Mucosa of rectum (tissue), 2 donors: ENCODE measurements at regions not wholly inside any gene's neighbourhood (a gene's known extent, or its start where the extent isn't known, plus 50 kb on each side); places are given as distances from the start of the nearest gene placed in this dataset.

Experiments
- H3K27ac ChIP-seq, 2 donors: one replicate each; pipeline ENCODE4 v1.7.0; 2013; ENCODE audit warnings: inconsistent platforms in 2 of 2, low read depth in 2 of 2, low read length in 2 of 2
- H3K27me3 ChIP-seq, 2 donors: one replicate each; pipeline ENCODE4 v1.7.0; 2013; ENCODE audit warnings: low read length in 2 of 2; ENCODE audit not compliant: control insufficient read depth in 2 of 2, insufficient read depth in 2 of 2
- H3K36me3 ChIP-seq, 2 donors: one replicate each; pipeline ENCODE4 v1.7.0; 2013; ENCODE audit warnings: low read length in 2 of 2; ENCODE audit not compliant: control insufficient read depth in 2 of 2, insufficient read depth in 2 of 2
- H3K4me1 ChIP-seq, 2 donors: one replicate each; pipeline ENCODE4 v1.7.0; 2013; ENCODE audit warnings: low read length in 2 of 2, mild to moderate bottlenecking in 1 of 2; ENCODE audit not compliant: control insufficient read depth in 2 of 2, insufficient read depth in 2 of 2
- H3K4me3 ChIP-seq, 2 donors: one replicate each; pipeline ENCODE4 v1.7.0; 2013; ENCODE audit warnings: low read length in 2 of 2
- H3K9ac ChIP-seq, 2 donors: one replicate each; pipeline ENCODE4 v1.7.0; 2013; ENCODE audit warnings: low read length in 2 of 2, low read depth in 1 of 2, mild to moderate bottlenecking in 1 of 2
- H3K9me3 ChIP-seq, 2 donors: one replicate each; pipeline ENCODE4 v1.7.0; 2013; ENCODE audit warnings: low read length in 2 of 2; ENCODE audit not compliant: control insufficient read depth in 2 of 2
- donor health status: healthy.
- donor health status: Normal muscosa, but diverticular disease.

DNA sequence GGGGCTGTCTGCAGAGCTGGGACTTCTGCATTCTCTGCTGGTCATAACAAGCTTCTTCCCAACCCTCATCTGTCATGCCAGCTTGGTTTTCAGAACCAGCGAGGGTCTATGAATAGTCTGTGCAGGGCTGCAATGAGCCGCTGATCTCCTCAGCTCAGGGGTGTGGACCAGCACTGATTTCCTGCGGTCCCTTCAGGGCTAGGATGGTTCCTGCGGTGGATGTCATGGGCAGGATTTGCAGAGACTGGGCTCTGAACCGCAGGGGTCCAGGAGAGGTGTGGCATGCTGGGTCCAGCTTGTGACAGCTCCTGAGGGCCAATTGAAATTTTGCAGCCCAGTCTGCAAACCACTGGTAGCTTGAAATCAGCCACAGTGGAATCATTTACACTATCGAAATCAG lies 188.2 kb upstream of the AGAP1 start:
- Histone ChIP-seq H3K4me1 (no peaks in the 10 kb centered on the region), H3K9me3 (no peaks in the 10 kb centered on the region), H3K9ac (no peak overlapping the region), H3K27me3 (peaks cover 0 to 3% of the 10 kb centered on the region in 2 donors), H3K4me3 (no peak overlapping the region), H3K36me3 (no peaks in the 10 kb centered on the region), H3K27ac (no peak overlapping the region)

DNA sequence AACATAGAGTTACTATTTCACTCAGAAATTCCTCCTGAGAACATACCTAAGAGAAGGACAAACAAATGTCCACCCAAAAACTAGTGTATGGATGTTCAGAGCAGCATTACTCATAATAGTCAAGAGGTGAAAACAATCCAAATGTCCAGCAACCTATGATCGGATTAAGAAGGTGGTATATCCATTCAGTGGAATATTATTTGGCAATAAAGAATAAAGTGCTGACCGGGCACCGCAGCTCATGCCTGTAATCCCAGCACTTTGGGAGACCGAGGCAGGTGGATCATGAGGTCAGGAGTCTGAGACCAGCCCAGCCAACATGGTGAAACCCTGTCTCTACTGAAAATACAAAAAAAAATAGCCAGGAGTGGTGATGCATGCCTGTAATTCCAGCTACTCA lies 182.8 kb upstream of the AGAP1 start:
- Histone ChIP-seq H3K9me3 (peaks cover 0 to 2% of the 10 kb centered on the region in 2 donors), H3K36me3 (no peaks in the 10 kb centered on the region), H3K27ac (no peak overlapping the region), H3K27me3 (no peaks in the 10 kb centered on the region), H3K4me1 (peaks cover 0 to 6% of the 10 kb centered on the region in 2 donors), H3K9ac (no peak overlapping the region), H3K4me3 (no peak overlapping the region)

DNA sequence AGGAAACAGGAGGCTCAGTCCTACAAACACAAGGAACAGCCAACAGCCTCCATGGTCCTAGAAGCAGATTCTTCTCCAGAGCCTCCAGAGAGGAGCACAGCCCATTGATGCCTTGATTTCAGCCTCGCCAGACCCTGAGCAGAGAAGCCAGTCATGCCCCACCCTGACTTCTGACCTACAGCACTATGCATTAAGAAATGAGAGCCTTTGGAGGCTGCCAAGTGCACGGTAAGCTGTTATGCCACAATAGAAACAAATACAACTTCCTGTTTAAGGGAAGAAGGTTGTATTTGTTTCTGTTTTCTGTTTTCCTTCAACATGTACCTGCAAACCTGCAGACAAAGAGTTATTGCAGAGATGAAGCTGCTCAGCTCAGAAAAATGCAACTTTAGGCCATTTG lies 181.3 kb upstream of the AGAP1 start:
- no peaks in the 10 kb centered on the region for H3K36me3 ChIP-seq
- peaks cover 0 to 6% of the 10 kb centered on the region in 2 donors for H3K4me1 ChIP-seq
- peaks cover 0 to 2% of the 10 kb centered on the region in 2 donors for H3K9me3 ChIP-seq
- no peak overlapping the region for H3K27ac ChIP-seq
- no peak overlapping the region for H3K9ac ChIP-seq
- H3K27me3 ChIP-seq: no peaks in the 10 kb centered on the region
- H3K4me3 ChIP-seq: no peak overlapping the region

DNA sequence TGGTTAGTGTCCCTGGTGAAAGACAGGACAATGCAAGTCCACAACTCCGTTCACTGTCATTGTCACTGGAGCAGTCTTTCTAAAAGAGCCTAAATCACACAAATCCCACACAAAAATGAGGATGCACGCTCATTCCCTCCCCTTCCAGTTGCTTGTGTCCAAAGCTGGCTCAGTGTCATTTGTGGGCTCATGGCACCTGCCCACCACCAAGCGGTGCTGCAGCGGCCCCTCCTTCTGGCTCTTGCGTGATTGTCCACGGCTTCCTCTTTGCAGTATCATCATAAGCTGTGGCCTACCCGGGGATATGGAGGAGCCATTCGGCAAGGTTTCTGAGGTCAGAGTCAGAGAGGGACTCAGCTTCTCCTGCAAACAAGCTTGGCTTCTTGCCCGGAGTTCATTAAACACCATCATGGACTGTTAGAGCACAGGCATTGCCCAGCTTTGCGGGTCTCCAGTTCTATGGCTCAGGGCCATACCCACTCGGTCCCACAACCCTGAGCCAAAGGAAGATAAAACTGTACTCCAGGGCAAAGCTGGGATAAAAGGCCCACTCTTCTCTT lies 179.4 kb upstream of the AGAP1 start:
- Histone ChIP-seq H3K27me3 (no peaks in the 10 kb centered on the region), H3K9ac (no peak overlapping the region), H3K9me3 (peaks cover 0 to 2% of the 10 kb centered on the region in 2 donors), H3K27ac (no peak overlapping the region), H3K36me3 (no peaks in the 10 kb centered on the region), H3K4me1 (peaks cover 0 to 6% of the 10 kb centered on the region in 2 donors), H3K4me3 (no peak overlapping the region)

DNA sequence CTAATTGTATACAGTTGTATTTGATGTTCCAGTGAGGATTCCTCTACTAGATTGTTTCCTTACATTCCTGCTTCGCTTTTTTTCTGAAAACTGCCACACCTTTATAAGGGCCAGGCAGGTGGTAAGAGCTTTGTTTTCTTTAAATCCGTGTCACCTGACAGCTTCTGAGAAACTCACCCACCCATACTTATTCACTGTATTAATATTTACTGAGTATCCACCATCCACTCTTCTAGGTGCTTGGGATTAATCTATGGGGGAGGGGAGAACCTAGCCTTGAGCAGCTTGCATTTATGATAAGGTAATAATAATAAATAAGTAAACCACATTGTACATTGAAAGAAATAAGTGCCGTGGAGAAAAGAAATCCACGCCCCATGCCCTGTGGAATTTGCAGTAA lies 174.7 kb upstream of the AGAP1 start:
- H3K4me3 ChIP-seq: no peak overlapping the region
- no peaks in the 10 kb centered on the region for H3K4me1 ChIP-seq
- H3K9me3 ChIP-seq: no peaks in the 10 kb centered on the region
- H3K27me3 ChIP-seq: peaks cover 0 to 2% of the 10 kb centered on the region in 2 donors
- no peaks in the 10 kb centered on the region for H3K36me3 ChIP-seq
- no peak overlapping the region for H3K27ac ChIP-seq
- no peak overlapping the region for H3K9ac ChIP-seq

DNA sequence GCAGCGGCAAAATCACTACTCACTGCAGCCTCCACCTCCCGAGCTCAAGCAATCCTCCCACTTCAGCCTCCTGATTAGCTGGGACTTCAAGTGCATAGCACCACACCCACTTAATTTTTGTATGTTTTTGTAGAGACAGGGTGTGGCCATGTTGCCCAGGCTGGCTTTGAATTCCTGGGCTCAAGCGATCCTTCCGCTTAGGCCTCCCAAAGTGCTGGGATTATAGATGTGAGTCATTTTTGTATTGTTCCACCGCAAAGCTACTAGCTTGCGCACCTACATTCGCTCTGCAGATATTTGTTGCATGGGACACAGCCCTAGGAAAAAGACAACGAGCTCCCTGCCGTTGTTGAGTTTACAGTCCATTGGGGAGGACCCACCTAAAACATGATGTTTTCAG lies 173.5 kb upstream of the AGAP1 start:
- H3K4me3 ChIP-seq: no peak overlapping the region
- no peak overlapping the region for H3K9ac ChIP-seq
- H3K4me1 ChIP-seq: no peaks in the 10 kb centered on the region
- H3K9me3 ChIP-seq: no peaks in the 10 kb centered on the region
- no peaks in the 10 kb centered on the region for H3K36me3 ChIP-seq
- peaks cover 0 to 2% of the 10 kb centered on the region in 2 donors for H3K27me3 ChIP-seq
- H3K27ac ChIP-seq: no peak overlapping the region

DNA sequence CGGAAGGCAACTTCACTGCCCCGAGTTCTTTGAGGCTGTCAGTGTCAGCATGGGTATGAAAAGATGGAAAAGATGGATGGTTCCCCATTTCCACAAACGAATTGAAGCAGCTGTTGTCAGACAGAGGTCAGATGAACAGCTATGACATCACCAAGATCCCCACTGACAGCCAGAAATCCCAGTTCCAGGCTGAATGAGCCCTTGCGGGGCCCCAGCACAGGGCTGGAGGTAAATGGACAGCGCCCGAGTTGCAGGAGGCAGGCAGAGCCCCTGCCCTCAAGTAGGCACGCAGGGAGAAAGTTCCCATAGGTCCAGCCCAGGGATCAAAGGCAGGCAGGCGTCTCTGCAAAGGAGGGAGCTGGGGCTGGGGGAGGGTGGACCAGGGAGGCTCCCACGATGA lies 169.5 kb upstream of the AGAP1 start:
- Histone ChIP-seq H3K27ac (no peak overlapping the region), H3K36me3 (no peaks in the 10 kb centered on the region), H3K9ac (no peak overlapping the region), H3K27me3 (peaks cover 0 to 2% of the 10 kb centered on the region in 2 donors), H3K4me3 (no peak overlapping the region), H3K4me1 (no peaks in the 10 kb centered on the region), H3K9me3 (no peaks in the 10 kb centered on the region)

DNA sequence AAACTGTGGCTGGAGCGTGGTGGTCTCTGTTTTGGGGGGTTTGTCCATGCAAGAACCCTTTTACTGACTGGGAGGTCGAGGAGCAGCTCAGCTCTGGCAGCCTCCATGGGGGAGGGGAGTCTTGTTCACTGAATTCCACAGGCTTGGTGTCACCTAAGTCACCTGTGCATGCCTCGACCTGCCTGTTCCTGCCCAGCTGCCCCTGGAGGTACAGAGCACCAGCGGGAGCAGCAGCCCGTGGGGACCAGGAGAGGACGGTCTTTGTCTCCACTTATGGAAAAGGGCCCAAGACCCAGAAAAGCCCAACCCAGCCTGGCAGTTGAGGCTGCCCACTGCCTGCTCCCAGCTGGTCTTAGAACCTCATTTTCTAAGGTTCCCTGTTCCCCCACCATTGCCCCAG lies 168.7 kb upstream of the AGAP1 start:
- Histone ChIP-seq H3K27me3 (peaks cover 0 to 2% of the 10 kb centered on the region in 2 donors), H3K4me1 (no peaks in the 10 kb centered on the region), H3K9me3 (no peaks in the 10 kb centered on the region), H3K36me3 (no peaks in the 10 kb centered on the region), H3K4me3 (no peak overlapping the region), H3K27ac (no peak overlapping the region), H3K9ac (no peak overlapping the region)

DNA sequence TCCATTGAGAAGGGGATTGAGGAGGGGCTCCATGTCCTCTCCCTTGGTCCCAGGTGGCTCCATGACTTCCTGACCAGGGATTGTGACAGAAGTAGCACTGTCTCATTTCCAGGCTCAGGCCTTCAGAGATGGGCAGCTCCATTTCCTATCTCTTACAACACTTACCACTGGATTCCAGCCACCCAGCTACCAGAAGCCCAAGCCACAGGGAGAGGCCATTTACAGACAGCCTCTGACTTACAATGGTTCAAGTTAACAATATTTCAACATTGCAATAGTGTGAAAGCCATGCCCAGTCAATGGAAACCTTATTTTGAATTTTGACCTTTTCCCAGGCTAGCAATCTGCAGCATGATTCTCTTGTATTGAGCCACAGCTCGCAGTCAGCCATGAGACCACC lies 164.9 kb upstream of the AGAP1 start:
- Histone ChIP-seq H3K4me1 (no peaks in the 10 kb centered on the region), H3K4me3 (no peak overlapping the region), H3K27me3 (no peaks in the 10 kb centered on the region), H3K9ac (no peak overlapping the region), H3K9me3 (no peaks in the 10 kb centered on the region), H3K36me3 (no peaks in the 10 kb centered on the region), H3K27ac (no peak overlapping the region)

DNA sequence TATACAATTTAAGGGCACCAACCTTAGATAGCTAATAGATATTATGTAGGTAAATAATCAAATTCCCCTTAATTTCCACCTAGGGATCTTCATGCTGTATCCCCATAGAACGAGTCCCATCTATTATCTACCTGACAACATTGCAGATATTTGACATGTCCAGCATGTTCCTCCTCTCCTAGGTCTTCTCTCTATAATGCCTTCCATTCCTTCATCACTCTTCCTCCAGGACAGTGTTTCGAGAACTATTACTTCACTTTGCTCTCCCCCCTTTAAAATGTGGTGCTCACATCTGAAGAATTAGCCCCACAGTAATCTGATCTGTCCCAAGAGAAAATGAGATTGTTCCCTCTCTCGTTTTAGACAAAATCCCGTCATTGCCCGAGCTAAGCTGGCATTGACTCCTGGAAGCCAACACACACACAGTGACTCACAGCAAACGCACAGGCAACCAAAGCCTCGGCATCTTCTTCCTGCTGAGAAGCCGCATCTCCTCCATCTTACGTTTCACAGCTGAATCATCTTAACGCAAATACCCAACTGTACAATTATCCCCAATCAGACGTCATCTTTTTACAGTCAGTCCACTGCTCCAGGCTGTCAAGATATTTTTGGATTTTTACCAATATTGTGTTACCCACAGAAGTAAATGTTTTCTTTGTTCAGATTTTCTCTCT lies 162.9 kb upstream of the AGAP1 start:
- Histone ChIP-seq H3K9ac (no peak overlapping the region), H3K4me1 (no peaks in the 10 kb centered on the region), H3K4me3 (no peak overlapping the region), H3K27ac (no peak overlapping the region), H3K9me3 (no peaks in the 10 kb centered on the region), H3K27me3 (no peaks in the 10 kb centered on the region), H3K36me3 (no peaks in the 10 kb centered on the region)
